ENCODE measurements at regions not wholly inside any gene's neighbourhood (a gene's known extent, or its start where the extent isn't known, plus 50 kb on each side); places are given as distances from the start of the nearest gene placed in this dataset.

DNA sequence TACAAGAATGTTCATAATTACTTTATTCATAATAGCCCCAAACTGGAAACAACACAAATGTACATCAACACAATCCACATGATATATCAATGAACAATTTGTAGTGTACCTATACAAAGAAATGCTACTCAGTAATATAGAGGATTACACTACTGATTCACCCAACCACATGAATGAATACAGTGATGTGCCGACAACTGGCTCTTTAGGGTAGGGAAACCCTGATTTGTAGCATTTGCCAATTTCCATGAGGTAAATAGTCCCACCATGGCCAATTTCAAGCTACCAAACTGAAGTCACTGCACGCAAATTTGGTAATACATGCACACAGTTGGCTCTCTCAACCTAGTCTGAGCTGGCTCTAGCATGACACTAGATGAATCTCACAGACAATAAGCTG lies 190.4 kb upstream of the KRR1 start:
- no peak for DNase-seq (ENCODE audit: low spot score)
- Histone ChIP-seq H3K4me3 (no peak overlapping the region), H3K27ac (no peak overlapping the region)
- TF ChIP-seq, protein P1, sequence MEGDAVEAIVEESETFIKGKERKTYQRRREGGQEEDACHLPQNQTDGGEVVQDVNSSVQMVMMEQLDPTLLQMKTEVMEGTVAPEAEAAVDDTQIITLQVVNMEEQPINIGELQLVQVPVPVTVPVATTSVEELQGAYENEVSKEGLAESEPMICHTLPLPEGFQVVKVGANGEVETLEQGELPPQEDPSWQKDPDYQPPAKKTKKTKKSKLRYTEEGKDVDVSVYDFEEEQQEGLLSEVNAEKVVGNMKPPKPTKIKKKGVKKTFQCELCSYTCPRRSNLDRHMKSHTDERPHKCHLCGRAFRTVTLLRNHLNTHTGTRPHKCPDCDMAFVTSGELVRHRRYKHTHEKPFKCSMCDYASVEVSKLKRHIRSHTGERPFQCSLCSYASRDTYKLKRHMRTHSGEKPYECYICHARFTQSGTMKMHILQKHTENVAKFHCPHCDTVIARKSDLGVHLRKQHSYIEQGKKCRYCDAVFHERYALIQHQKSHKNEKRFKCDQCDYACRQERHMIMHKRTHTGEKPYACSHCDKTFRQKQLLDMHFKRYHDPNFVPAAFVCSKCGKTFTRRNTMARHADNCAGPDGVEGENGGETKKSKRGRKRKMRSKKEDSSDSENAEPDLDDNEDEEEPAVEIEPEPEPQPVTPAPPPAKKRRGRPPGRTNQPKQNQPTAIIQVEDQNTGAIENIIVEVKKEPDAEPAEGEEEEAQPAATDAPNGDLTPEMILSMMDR (IDR thresholded peaks at IDR 0.05): no peak

DNA sequence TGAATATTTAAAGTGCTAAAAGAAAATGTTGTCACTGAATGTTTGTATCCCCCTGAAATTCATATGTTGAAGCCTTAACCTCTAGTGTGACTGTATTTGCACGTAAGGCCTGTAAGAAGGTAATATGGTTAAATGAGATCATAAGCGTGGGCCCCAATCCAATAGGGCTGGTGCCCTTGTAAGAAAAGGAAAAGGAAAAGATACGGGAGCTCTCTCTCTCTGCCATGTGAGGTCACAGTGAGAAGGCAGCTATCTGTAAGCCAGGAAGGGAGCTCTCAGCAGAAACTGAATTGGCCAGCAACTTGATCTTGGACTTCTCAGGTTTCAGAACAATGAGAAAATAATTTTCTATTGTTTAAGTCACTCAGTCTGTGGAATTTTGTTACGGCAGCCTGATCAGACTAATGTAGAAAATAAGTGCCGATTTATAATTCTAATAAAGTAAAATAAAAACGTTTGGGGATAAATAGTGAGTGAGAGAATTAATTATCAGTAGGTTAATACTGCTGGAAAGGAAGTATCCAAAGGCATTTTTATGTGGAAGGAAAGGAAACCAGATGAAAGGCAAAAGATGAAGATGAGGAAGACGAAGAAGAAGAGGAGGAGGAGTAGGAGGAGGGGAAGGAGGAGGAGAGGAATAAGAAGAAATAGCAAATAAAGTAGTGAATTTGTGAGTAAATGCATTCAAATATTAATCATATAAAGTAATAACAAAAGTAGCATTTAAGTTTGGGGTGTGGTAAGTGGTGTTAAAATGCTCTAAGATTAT lies 188.5 kb upstream of the KRR1 start:
- Histone ChIP-seq H3K27ac (no peak overlapping the region), H3K4me3 (no peak overlapping the region)
- DNase-seq (ENCODE audit: low spot score): no peak
- TF ChIP-seq, protein P1 (IDR thresholded peaks at IDR 0.05): no peak

DNA sequence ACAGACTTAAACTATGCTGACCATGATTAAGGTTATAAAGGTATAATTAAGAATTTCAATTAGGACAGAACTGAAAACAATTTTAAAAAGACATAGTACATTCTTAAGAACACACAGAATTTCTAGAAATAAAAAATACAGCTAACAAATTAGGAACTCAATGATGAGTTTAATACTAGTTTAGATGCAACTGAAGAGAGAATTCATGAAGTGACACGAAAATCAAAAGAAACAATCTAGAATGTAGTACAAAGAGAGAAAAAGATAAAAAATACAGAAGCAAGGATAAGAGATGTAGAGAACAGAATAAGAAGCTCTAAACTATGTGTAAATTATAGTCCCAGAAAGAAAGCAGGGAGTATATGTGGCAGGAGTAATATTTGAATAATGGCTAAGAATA lies 187.8 kb upstream of the KRR1 start:
- Histone ChIP-seq H3K27ac (no peak overlapping the region), H3K4me3 (no peak overlapping the region)
- TF ChIP-seq, protein P1 (IDR thresholded peaks at IDR 0.05): no peak
- DNase-seq (ENCODE audit: low spot score): no peak

DNA sequence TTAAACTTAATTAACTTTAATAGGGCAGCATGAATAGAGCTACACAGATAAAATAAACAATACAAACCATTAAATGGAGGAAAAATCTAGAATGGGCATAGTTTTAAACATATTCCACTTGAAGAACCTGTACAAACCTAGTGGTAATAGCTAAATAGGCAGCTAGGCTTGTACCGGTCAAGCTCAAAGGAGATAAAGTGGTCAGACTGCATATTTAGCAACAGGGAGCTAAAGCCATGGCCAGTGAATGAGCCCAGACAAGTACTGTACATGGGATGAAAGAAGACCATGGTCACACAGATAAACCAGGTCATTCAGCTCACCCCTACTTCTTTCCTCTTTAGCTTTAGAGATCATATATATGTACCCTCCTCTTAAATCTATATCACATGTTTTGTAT lies 186.6 kb upstream of the KRR1 start:
- no peak overlapping the region for H3K27ac ChIP-seq
- no peak for DNase-seq (ENCODE audit: low spot score)
- H3K4me3 ChIP-seq: no peak overlapping the region
- TF ChIP-seq, protein P1 (IDR thresholded peaks at IDR 0.05): no peak

DNA sequence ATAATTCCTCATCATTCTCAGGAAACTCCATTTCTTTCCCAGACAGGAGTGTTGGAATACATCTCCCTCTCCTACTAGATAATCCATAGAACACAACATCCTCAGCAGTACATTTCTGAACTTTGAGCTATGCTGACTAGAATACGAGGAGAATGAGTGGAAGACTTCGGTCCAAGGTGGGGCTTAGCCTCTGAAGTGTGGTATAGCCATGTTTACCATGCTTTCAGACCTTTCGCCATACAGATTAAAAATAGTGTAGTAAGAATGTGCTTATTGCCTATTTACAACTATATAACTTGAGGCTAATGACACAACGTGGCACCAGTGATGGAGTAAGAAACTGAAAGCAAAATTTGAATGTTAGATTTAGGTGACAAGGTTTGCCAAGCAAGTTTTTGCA lies 184.5 kb upstream of the KRR1 start:
- Histone ChIP-seq H3K27ac (no peak overlapping the region), H3K4me3 (no peak overlapping the region)
- no peak for DNase-seq (ENCODE audit: low spot score)
- TF ChIP-seq, protein P1 (IDR thresholded peaks at IDR 0.05): no peak

DNA sequence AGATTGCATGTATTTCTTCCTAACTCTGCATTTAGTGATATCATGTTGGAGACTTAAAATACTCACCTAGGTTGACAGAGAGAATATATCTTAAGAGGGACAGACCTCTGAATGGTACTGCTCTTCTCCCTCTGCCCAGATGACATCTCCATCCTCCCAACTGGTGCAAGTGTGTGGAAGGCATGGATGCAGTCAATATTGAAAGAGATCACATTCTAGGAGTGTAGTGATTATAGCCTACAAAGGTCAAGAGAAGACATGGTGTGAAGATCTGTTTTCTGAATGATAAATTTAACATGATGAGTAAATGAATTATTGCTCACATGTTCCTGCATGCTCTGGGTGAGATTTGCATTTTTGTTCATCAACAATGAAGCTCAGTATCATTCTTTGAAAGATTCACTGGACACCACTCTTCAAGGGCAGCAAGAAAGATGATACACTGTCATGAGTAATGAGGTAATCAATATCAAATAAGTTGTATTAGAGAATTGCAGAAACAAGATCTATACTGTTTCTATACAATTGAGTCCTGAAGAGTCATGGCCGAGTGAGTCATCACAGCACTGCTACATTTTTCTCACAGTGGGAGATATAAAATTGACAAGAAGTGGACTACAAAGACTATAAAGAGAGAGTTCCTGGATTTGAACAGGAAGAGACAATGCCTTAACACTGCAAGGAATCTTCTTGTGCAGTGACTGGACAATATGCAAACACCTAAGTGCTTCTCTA lies 183.3 kb upstream of the KRR1 start:
- no peak for DNase-seq (ENCODE audit: low spot score)

More for the DNA sequence above, 183.3 kb upstream of the KRR1 start:
- Histone ChIP-seq H3K4me3 (no peak overlapping the region), H3K27ac (no peak overlapping the region)
- TF ChIP-seq, protein P1 (IDR thresholded peaks at IDR 0.05): no peak

Data from coronary artery (tissue), 2 donors.